ENCODE measurements at regions not wholly inside any gene's neighbourhood (a gene's known extent, or its start where the extent isn't known, plus 50 kb on each side); places are given as distances from the start of the nearest gene placed in this dataset.
"Not testable (repeated sequence)": the region's sequence is repeated elsewhere in the genome, so short reads cannot be mapped to it uniquely, and the experiment has no call there.

DNA sequence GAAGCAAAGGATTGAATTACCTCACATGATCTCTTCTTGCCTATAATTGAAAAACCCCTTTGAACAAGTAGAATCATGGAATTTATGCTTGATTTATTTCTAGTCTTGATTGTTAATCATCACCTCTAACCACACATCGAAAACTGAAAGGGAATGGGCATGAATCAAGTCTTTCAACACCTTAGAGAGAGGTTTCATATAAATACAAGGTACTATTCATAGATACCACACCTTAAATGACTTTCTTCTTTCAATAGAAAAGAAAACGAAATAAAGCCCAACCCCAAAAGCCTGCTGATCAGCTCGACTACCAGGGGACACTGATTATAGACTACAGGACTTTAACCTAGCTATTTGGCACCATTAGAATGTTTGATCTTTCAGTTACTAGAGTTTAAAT is 128.6 kb upstream of the PTPRZ1 start:
- no peak for DNase-seq

DNA sequence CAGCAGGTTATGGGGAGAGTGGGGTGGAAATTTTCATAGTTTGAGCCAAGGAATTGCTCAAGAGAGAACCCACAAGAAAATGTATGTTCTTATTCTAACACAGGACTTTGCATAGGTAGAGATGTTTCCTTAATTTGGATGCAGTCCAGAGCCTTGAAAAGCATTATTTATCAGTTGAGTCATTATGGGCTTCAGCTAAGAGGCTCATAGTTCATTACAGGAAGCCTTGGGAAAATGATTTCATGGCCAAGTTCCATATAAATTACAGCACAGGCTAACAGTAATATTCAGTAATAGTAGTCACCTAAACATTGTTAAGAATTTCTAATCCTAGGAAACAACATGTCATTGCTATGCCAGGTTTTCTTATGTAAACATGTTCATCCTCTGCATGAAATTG is 131.1 kb upstream of the PTPRZ1 start:
- DNase-seq = no peak

DNA sequence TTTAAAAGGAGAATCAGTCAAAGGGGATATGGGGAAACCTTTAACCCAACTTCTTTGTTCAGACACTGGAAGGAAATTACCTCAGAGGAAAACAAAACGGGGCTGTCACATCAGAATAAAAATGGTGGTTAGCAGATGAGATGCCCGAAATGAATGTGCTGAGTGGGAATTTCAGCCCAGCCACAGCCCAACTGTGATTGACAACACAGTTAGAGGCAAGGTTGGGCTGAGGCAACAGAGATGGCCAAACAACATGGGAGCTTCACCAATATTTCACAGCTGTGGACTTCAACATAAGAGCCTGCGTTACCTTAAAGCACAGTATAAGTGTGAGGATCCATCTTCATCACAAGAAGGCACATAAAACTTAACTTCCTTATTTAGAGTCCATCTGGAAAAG is 133.5 kb upstream of the PTPRZ1 start:
- no peak for DNase-seq

DNA sequence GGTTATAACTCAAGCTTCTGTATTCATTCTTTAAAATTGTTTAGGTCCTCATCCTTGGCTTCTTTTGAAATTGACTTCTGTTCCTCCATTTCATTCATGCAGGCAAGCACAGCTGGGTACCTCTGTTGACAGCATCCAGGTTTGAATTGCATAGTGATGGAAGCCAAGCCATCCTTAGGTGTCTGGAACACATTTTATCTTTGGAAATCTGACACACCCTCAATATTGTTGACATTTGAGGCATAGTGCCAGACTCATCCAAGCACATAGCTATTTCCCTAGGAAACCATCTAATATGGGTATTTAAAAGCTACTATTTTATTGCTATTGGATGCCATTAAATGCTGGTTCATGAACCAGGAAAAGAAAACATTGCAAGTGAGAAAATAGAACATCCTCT is 142.1 kb upstream of the PTPRZ1 start:
- DNase-seq = no peak

DNA sequence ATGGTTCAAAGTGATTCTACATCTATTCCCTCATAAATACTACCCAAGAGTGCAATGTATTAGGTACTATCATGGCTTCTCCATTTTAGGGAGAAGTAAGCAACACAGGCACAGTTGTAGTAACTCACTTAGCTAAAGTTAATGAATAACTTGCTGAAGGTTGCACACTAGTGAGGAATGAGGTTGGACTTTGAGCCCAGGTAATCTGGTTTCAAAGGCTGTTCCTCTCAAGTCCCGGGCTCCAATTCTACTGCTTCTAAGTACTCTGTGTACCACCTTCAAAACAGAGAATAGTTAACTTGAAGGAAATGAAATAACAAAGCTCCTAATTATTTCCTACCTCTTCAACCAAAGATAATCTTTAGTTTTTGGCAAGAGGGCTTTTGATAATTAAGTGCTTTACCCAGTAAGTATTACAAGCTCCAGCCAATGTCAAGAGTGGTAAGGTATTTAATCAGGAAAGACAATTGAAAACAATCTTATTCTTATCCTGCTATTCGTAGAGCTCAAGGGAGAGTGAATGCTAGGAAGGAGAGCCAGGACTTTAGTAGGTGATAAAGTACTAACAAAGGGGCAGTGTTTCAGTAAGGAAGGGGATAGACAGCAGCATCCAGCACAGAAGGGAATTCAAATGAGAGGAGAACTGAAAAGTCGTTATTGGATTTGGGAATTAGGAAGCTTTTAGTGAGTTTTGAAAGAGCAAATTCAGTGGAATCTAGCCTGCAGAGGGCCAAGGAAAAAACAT is 158.2 kb upstream of the PTPRZ1 start:
- no peak for DNase-seq

DNA sequence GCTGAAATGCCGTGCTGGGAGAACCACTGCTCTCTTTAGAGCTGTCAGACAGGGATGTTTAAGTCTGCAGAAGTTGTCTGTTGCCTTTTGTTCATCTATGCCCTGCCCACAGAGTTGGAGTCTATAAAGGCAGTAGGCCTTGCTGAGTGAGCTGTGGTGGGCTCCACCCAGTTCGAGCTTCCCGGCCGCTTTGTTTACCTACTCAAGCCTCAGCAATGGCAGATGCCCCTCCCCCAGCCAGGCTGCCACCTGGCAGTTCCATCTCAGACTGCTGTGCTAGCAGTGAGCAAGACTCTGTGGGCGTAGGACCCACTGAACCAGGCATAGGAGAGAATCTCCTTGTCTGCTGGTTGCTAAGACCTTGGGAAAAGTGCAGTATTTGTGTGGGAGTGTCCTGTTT is 160.0 kb upstream of the PTPRZ1 start:
- not testable (repeated sequence) for DNase-seq

DNA sequence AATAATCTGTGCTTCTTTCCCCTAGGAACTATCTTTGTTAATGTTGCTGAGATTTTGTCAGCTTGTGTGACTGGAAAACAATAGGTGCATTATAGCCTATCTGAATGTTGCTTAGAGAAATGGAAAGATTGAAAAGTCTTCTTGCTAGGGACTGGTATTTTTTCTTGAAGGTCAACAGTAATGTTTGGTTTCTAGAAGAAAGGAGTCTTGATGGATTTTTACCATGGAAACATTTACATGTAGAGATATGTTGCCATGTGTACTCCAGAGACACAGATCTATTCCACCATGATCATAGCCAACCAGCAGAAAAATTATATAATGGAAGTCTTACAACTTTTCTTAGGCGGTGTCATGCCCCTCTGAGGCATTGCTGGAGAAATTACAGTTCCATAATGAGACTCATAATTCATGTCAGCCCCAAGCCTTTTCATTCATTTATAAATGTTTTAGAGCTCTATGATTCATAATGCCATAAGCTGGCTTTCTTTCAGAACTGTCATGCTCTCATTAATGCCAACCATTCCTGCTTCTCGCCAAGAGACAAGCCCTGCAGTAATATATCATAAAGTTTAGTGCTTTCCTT is 175.1 kb upstream of the PTPRZ1 start:
- no peak for DNase-seq

DNA sequence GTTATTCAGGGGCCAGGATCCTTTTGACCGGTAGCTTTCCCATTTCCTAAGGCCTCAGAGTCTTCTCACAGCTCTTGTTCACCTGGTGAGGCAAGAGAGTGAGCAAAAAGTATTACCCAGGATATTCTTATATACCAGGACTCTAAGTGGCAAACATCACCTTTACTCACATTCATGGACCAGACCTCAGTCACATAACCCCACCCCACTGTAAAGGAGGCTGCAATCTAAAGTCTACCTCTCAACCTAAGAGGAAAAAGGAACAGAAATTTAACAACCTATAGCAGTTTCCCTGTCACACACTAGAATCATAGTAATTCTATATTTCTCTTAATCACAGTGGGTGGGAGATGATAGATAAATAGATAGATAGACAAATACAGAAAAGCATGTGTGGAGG is 176.0 kb upstream of the PTPRZ1 start:
- DNase-seq = no peak

DNA sequence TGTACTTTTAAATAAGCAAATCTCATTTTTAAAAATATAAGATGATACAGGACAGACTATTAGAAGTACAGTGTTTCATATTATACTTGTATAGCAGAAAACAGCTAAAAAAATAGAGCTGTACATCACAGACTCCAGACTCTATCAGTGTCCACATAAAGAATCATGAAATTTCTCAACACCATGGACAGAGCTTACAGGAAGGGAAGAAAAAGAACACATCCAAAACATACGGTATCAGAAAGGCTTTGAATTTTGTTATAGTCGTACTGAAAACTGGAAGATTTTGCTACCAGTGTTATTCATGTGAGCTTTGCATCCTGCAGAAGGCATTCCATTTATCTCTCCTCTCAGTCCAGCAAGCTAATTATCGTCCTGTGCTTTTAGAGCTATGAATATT is 183.2 kb upstream of the PTPRZ1 start:
- DNase-seq = no peak

DNA sequence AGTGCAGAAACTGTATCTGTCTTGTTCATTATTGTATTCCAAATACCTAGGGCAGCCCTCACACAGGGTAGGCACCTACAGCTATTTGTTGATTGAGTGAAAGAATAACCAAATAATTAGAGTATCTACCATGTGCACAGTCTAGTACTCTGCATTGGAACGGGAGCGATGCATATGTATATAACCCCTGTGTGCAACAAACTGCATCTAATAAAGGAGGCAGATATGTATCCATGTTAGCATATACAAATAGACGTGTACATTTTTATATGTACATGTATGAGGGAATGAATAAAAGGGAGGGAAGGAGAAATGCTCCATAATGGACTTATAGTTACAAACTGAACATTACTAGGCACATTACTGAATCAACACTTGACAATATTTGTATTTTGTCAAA is 191.3 kb upstream of the PTPRZ1 start:
- no peak for DNase-seq

DNA sequence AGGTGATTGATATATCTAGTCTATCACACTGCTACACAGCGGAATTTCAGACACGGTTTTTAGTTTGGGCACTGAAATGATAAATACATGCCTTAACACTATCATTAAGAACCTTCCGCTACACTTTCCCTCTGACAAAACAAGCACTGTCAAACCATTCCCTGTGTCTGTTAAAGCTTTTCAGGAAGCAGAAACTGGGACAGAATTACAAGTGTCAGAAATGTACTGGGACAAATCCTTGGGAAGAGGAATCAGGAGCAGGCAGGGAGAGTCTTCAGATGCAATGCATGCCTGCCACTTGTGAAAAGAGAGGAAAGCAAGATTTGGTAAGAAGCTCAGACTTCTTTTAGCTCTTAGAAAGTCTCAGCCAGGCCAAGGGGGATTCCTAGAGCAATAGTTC is 196.8 kb upstream of the PTPRZ1 start:
- DNase-seq = no peak

DNA sequence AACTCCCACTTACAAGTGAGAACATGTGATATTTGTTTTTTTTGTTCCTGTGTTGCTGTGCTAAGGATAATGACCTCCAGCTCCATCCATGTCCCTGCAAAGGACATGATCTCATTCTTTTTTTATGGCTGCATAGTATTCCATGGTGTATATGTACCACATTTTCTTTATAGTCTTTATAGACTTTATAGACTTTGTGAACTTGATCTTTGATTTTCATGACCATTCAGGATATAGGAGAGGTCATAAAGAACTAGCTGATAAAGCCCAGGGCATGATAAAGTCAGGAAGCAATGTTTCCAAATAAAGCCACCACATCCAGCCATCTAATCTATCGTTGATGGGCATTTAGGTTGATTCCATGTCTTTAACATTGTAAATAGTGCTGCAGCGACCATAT is 198.5 kb upstream of the PTPRZ1 start:
- DNase-seq = not testable (repeated sequence)

DNA sequence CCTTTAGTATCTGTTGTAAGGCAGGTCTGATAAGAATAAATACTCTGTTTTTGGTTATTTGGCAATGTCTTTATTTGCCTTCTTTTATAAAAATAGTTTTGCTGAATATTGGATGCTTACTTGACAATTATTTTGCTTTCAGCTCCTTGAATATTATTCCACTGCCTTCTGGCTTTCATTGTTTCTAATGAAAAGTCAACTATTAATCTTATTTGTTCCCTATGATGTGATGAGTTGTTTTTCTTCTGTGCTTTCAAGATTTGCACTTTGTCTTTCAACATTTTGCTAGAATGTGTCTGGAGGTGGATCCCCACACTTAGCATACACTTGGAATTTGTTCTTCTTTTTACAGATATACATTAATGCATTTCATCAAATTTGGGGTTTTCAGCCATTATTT is 203.8 kb upstream of the PTPRZ1 start:
- no peak for DNase-seq

DNA sequence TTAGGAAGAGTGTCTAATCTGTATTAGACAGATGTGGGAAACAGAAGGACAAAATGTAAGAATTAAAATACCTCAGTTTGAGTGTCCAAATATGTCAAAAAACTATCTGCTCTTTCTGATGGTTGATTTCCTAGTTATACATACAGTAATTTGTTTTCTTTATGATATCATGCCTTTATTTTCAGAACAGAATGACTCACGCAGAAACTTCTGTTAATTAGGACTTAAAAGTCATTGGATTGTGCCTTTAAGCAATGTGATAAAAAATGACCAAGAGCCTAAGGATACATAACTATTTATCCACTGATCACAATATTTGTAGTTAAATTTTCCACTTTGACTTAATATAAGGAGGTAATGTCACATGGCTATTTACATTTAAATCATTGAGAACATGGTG is 206.7 kb upstream of the PTPRZ1 start:
- DNase-seq = no peak

DNA sequence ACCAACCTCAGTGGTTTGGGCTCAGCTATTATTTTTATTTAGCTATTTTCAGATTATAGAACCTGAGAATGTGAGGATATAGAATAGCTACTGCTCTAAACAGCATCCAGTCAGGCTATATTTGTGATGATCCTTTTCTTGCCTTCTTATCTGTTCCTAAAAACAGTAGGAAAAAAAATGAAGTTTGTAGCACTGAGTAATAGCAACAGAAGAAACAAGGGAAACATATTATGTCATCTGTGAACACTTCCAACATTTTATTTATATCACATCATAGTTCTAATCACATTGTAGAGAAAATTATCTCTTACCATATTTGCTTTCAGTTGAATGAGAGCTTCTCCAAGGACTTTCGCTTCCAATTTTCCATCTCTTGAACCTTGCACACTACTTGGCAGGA is 229.6 kb upstream of the PTPRZ1 start:
- no peak for DNase-seq

DNA sequence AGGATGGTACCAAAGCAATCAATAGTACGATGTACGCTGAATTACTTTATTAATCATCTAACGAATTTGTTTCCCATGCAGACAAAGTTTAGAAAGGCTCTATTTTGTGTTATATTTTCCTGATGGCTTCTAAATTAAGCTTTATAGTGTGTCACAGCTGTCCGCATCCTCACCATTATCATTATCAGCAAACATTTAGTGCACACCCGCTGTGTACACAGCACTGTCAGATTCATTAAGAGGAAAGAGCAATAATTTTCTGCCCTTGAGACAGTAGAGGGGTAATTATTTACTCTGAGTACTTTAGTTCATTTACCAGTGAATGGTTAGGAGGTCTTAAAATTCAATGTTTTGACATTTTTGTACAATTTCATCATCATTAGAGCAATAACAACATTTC is 233.3 kb upstream of the PTPRZ1 start:
- no peak for DNase-seq

DNA sequence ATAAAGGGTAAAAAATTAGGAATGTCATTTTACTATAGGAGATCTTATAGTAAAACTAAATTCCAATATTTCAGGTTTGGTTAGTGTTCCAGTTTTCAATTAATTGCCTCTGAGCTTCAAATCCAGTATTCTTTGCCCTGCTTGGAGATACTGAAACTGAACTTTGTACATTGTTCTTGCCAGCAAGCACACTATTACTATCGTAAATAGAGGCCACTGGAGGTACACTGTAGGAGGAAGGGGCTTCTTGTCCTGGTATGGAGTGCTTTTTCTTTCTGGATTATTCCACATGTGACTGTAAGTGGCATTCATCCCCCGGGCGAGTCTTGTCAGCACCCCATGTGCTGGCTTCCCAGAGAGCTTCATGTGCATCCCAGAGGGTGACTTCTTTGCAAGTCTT is 234.7 kb upstream of the PTPRZ1 start:
- DNase-seq = no peak

DNA sequence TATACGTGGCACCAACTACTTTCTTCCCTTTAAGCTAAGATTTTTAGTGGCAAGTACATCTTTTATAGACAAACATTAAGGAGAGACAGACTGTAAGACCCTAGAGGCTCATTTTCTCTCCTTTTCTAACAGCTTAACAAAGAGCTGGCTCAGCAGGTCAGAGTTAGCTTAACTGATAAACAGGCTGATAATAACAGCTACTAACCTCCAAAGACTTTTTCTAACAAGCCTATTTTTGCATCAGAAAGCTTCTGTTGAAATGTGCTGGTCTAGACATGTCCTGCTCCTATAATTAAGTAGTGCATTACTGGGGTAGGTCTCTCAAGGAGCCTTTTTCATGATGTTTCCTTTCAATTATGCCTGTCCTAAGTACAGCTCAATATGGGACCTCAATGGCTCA is 238.2 kb upstream of the FAM3C start:
- DNase-seq = no peak

DNA sequence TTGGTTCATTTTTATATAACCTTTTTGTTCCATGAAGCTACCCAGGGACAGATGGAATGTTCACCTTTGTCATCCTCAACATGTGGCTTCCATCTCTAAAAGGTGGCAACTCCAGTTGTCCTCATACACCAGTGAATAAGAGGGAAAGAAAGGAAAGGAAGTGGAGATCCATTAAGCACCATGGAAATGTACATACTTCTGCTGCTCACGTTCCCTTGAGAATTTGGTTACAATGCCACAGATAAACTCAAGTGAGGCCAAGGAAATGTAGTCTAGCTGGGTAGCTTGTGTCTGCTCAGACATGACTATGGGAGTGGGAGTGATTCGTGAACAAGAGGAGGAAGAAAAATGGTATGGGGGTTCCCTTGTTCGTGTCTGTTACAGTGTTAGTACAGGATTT is 237.1 kb upstream of the FAM3C start:
- DNase-seq = no peak

DNA sequence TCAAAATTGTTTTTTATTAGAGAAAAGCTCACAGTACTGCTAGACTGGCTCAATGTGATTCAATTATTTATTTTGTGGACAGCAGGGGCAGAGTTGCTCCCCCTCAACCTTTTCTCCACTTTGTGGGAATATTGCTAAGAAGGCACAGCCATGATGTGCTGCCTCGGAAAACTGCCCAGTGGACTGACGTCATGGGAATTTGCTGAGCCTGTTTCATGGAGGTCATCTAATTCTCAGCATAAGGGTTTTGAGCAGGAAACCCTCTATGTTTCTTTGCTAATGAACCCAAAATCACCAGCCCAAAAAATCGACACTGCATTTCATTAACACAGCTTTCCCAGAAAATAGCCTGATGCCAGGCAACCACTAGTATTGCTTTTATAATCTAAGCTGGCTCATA is 228.8 kb upstream of the FAM3C start:
- DNase-seq = no peak

DNA sequence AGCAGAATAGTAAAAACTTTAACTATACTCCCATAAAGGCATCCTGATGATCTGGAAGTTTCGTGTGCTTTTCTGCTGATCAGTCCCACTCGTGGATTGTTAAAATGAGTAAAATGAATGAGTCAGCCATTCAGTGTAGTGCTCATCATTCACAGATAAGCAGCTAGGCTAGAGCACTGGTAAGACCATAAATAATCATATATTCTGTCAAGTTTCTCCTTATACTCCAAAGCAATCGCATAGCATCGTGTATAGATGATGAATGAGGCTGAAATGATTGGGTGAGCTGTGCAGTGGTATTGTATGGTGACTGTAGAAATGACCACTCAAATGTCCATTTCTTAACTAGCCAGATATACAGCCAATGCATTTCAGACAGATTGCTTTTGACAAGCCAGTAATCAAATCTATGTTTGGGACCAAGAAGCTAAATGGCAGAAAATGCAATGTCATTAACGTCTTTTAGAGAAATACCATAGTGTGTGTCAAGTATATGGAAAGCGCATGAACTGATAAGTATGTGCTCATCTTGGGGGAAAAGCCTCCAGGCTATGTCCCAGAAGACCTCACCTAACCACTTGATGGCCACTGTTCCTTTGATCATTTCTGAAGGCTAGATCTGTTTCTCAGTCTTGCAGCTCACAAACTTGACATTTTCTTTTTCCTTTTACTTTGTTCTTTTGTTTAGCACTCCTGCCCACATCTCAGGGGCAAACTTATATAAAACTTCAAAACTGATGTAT is 227.2 kb upstream of the FAM3C start:
- DNase-seq = no peak

DNA sequence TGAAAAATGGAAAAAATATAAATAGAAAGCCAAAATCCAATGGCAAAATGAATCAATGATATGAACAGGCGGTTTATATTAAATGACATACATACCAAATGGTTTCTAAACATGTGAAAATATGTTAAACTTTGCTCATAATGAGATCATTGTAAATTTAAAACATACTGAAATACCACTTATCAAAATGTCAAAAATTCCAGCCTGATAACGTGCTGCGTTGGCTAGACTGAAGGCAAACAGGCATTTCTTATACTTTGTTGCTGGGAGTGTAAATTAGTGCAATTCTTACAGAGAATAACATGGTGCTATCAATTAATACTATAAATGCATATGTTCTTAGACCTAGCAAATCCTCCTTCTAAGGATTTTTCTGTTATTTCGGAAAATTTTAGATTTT is 225.8 kb upstream of the FAM3C start:
- DNase-seq = no peak

DNA sequence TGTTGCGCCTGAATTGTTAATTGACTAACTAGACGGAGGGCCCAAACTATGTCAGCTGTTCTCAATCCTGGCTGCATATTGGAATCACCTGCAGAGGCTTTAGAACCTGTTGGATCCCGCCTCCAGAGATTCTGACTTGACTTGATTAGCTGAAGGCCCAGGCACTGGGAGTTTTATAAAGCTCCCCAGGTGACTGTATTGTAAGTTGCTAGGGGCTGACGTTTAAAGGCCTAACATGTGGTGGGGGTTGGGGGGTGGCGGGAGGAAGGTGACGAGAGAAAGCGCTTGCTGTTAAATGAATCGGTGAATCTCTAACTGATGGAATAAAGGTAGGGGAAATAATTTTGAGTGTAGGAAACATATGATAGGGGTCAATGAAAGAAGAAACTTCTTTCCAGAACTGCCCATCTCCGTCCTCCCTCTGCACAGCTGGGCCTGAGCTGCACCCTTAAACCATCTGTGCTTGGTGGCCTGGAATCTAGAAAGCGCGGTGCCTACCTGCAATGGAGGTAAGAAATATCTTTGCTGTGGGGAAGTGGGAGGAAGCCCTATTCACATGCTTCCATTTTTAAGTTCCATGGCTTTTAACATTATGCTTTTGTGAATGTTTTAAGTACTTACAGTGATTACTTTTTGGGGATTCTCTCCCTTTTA is 225.0 kb upstream of the FAM3C start:
- no peak for DNase-seq

DNA sequence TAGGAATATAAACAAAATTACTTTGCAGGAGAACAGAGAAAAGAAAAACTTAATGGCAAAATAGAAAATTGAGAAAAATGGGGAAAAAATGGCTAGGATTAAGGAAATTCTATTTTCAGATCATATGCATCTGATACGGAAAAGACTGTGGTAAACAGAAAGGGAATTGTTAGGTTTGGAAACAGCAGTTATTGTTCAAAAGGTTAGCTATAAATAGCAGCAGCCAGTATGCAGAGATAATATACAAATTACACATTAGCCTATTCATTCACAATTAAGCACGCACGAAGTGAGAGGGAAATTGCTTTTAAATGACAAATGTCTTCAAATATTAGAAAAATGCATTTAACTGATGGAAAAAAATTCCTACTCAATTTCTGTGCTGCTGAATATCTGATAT is 224.1 kb upstream of the FAM3C start:
- no peak for DNase-seq

Measured in CD4-positive, alpha-beta T cell treated with Interleukin-12 subunit alpha and Interleukin-12 subunit beta, for 1 hour (primary cell).